T-helper 17 cell (primary cell): ENCODE measurements at regions not wholly inside any gene's neighbourhood (a gene's known extent, or its start where the extent isn't known, plus 50 kb on each side); places are given as distances from the start of the nearest gene placed in this dataset.

Source experiments
- ATAC-seq: fragments of 150-1000 bp; cut with Tn5 transposase; 2 replicates; pipeline ENCODE4 v1.10.0; 2021; ENCODE audit warnings: mild to moderate bottlenecking, moderate library complexity
- DNase-seq, 3 donors: peaks; one replicate each; pipeline versions ENCODE4 v3.0.0 to v3.0.0-alpha.2; 2020 to 2021
- H3K9me3 ChIP-seq: one replicate; pipeline ENCODE4 v1.7.0; 2013; ENCODE audit warnings: low read length, mild to moderate bottlenecking; ENCODE audit not compliant: control insufficient read depth, poor library complexity, severe bottlenecking
- H3K27ac Mint-ChIP-seq: one replicate; pipeline ENCODE4 v1.8.0; 2022; ENCODE audit warnings: mild to moderate bottlenecking, moderate library complexity, mixed read lengths
- H3K27me3 Mint-ChIP-seq: one replicate; pipeline ENCODE4 v1.8.0; 2022; ENCODE audit warnings: mixed read lengths
- H3K36me3 Mint-ChIP-seq: one replicate; pipeline ENCODE4 v1.8.0; 2022; ENCODE audit warnings: low read depth, mixed read lengths
- H3K4me1 Mint-ChIP-seq: one replicate; pipeline ENCODE4 v1.8.0; 2022; ENCODE audit warnings: mild to moderate bottlenecking, mixed read lengths
- H3K4me3 Mint-ChIP-seq: one replicate; pipeline ENCODE4 v1.8.0; 2022; ENCODE audit warnings: mild to moderate bottlenecking, moderate library complexity, mixed read lengths

DNA sequence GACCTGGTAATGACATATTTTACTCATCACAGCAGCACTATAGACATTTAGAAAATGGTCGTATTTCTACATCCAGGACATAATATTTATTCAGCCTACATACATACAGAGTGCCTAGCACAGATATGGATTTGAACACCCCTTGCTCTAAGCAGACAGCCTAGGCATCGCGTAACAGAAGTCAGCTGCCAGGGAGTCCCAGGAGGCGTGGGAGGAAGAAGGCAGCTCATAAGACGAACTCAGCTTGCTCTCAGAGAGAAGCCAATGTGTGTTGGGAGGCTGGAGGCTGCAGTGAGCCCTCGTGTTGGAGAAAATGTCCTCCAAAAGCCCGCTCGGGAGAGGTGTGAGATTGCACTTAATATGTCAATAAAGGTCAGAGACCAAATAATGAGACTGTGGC lies 131.6 kb downstream of the BCOR start:
- no peak overlapping the region for H3K27ac Mint-ChIP-seq
- DNase-seq (no peak), ATAC-seq (no peak)
- no peak overlapping the region for H3K4me3 Mint-ChIP-seq
- H3K9me3 ChIP-seq: no peaks in the 10 kb centered on the region
- no peaks in the 10 kb centered on the region for H3K4me1 Mint-ChIP-seq
- no peaks in the 10 kb centered on the region for H3K27me3 Mint-ChIP-seq
- peaks cover 2% of the 10 kb centered on the region for H3K36me3 Mint-ChIP-seq

DNA sequence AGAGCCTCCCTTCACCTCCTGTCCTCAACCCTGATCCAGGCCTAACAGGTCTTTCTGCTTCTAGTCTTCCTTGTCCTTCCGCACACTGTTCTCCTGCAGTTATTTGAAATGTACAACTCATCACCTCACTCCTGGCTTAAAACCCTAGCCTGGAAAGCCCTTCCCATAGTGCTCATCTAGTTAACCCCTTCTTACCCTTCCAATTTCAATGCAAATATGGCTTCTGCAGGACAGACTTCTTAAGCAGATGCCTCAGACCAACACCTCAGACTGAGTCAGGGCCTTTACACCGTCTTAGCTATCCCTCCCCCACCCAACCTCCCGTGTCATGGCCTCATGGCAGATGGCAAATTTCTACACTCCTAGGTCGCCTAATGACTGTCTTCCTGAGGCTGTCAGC lies 130.4 kb downstream of the BCOR start:
- H3K27ac Mint-ChIP-seq: no peak overlapping the region
- ATAC-seq: no peak
- no peak overlapping the region for H3K4me3 Mint-ChIP-seq
- H3K9me3 ChIP-seq: no peaks in the 10 kb centered on the region
- no peaks in the 10 kb centered on the region for H3K27me3 Mint-ChIP-seq
- H3K36me3 Mint-ChIP-seq: peaks cover 3% of the 10 kb centered on the region
- no peak for DNase-seq
- no peaks in the 10 kb centered on the region for H3K4me1 Mint-ChIP-seq

GRCh38 chrX:39969099-39969818 lies 128.5 kb downstream of the BCOR start:
- no peak for ATAC-seq
- H3K9me3 ChIP-seq: no peaks in the 10 kb centered on the region
- H3K27me3 Mint-ChIP-seq: no peaks in the 10 kb centered on the region
- no peaks in the 10 kb centered on the region for H3K4me1 Mint-ChIP-seq
- H3K4me3 Mint-ChIP-seq: peak overlapping the region; percentile 19
- H3K36me3 Mint-ChIP-seq: peaks cover 3% of the 10 kb centered on the region
- H3K27ac Mint-ChIP-seq: peak overlapping the region; percentile 9
- DNase-seq: no peak

DNA sequence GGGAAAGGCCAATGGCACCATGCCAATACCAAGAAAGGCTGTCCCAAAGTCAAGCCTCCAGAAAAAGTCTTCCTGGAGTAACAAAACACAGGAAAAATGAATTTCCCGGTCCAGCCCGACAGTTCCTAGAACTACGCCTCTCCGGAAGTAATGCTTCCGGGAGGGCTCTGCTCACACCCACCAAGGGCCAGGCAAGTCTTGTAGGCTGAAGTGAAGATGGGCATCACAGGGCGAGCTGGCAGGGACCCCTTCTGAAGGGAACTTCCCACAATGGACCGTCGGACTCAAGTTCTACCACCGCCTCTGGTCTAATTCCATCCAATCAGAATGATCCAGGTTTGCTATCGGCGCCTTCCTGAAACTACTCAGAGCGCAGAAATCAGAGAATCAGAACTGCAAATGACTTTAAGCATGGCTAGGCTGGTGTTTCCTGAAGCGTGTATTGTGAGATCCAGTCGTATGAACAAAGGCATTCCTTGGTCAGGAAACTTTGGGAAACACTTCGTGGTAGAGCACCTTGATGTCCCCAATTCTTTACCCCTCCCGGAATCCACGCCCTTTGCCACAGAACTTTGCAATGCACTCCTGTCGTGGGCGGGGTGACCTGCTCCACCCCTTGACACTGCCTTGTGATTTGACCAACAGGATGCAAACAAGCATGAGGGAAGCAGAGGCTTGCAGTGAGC lies 127.8 kb downstream of the BCOR start:
- peak overlapping the region; percentile 9 for H3K27ac Mint-ChIP-seq
- ATAC-seq (no peak), DNase-seq (no peak)
- no peaks in the 10 kb centered on the region for H3K4me1 Mint-ChIP-seq
- no peaks in the 10 kb centered on the region for H3K27me3 Mint-ChIP-seq
- peaks cover 3% of the 10 kb centered on the region for H3K36me3 Mint-ChIP-seq
- H3K4me3 Mint-ChIP-seq: no peak overlapping the region
- H3K9me3 ChIP-seq: no peaks in the 10 kb centered on the region

- Mint-ChIP-seq H3K36me3 (peaks cover 3% of the 10 kb centered on the region), H3K27ac (no peak overlapping the region), H3K4me1 (no peaks in the 10 kb centered on the region), H3K4me3 (no peak overlapping the region), H3K27me3 (no peaks in the 10 kb centered on the region)
- no peak for ATAC-seq
- H3K9me3 ChIP-seq: no peaks in the 10 kb centered on the region
- DNase-seq: no peak
Measured at GRCh38 chrX:39971760-39972159, 126.0 kb downstream of the BCOR start.

GRCh38 chrX:39972340-39972739 lies 125.4 kb downstream of the BCOR start:
- DNase-seq: no peak
- peaks cover 3% of the 10 kb centered on the region for H3K36me3 Mint-ChIP-seq
- H3K27me3 Mint-ChIP-seq: no peaks in the 10 kb centered on the region
- ATAC-seq: no peak
- H3K9me3 ChIP-seq: no peaks in the 10 kb centered on the region
- no peaks in the 10 kb centered on the region for H3K4me1 Mint-ChIP-seq
- H3K4me3 Mint-ChIP-seq: no peak overlapping the region
- no peak overlapping the region for H3K27ac Mint-ChIP-seq

DNA sequence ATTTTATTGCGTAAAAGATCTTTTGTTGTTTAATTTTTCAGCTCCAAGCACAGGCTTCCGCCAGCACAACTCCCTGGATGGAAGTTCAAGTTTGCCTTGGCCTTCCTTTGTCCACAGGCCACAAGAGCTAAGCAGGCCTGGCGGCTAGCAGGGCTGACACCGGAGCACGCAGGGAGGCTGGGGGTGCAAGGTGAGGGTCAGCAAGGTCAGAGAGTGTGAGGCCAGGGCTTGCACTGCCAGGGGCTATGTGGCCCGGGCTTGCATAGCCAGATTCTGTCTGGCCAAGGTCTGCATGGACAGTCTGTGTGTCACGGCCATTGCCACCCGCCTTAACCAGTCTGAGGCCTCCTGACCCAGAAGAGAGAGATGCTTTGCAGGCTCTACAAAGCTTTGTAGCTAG lies 123.9 kb downstream of the BCOR start:
- H3K36me3 Mint-ChIP-seq: peaks cover 3% of the 10 kb centered on the region
- H3K27me3 Mint-ChIP-seq: no peaks in the 10 kb centered on the region
- no peaks in the 10 kb centered on the region for H3K9me3 ChIP-seq
- DNase-seq (no peak), ATAC-seq (no peak)
- H3K4me3 Mint-ChIP-seq: no peak overlapping the region
- H3K27ac Mint-ChIP-seq: no peak overlapping the region
- H3K4me1 Mint-ChIP-seq: no peaks in the 10 kb centered on the region

GRCh38 chrX:39974270-39974669 lies 123.5 kb downstream of the BCOR start:
- H3K27ac Mint-ChIP-seq: no peak overlapping the region
- H3K4me1 Mint-ChIP-seq: no peaks in the 10 kb centered on the region
- no peak overlapping the region for H3K4me3 Mint-ChIP-seq
- DNase-seq (no peak), ATAC-seq (no peak)
- H3K36me3 Mint-ChIP-seq: peaks cover 3% of the 10 kb centered on the region
- H3K9me3 ChIP-seq: no peaks in the 10 kb centered on the region
- H3K27me3 Mint-ChIP-seq: no peaks in the 10 kb centered on the region

DNA sequence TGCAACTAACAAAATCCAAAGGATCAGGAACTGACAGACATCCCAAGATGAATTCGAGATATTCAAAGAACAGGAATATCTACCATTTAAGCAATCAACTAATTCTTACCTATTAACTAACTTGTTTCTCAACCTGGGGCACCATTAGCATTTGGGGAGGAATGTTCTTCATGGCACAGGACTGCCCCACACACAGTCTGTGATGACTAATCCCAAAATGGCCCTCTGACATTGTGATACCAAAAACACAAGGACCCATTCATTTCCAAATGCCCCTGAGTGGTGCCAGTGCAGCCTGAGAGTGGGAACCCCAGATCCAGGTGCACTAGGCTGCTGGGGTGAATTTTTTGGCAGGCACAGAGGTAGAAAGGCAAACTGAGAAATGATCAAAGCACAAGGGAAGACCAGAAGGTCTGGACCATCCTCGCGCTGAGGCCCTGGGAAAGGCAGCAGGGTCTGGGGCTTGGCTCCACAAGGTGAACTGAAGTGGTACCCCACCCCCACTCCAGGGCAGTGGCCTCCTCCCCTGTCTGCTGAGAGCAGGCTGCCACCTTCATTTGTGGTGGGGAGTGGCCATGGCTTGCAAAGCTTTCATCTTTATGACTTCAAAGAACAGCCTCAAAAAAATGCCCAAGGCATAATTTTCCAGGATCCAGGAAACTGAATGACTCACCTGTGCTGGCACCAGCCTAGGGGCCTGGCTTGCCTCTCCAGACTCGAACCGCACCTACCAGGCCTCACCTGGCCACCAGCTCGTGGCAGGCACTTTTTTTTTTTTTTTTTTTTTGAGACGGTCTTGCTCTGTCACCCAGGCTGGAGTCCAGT lies 122.4 kb downstream of the BCOR start:
- ATAC-seq (no peak), DNase-seq (no peak)
- Mint-ChIP-seq H3K4me3 (no peak overlapping the region), H3K4me1 (no peaks in the 10 kb centered on the region), H3K27ac (no peak overlapping the region), H3K36me3 (peaks cover 3% of the 10 kb centered on the region), H3K27me3 (no peaks in the 10 kb centered on the region)
- no peaks in the 10 kb centered on the region for H3K9me3 ChIP-seq

GRCh38 chrX:39981946-39982345 lies 115.8 kb downstream of the BCOR start:
- DNase-seq (no peak), ATAC-seq (no peak)
- H3K36me3 Mint-ChIP-seq: peaks cover 2% of the 10 kb centered on the region
- H3K27ac Mint-ChIP-seq: no peak overlapping the region
- H3K27me3 Mint-ChIP-seq: no peaks in the 10 kb centered on the region
- H3K9me3 ChIP-seq: no peaks in the 10 kb centered on the region
- no peak overlapping the region for H3K4me3 Mint-ChIP-seq
- no peaks in the 10 kb centered on the region for H3K4me1 Mint-ChIP-seq

GRCh38 chrX:39982948-39983347 lies 114.8 kb downstream of the BCOR start:
- H3K27ac Mint-ChIP-seq: no peak overlapping the region
- DNase-seq (no peak), ATAC-seq (no peak)
- H3K4me3 Mint-ChIP-seq: no peak overlapping the region
- H3K36me3 Mint-ChIP-seq: peaks cover 2% of the 10 kb centered on the region
- H3K9me3 ChIP-seq: no peaks in the 10 kb centered on the region
- H3K27me3 Mint-ChIP-seq: no peaks in the 10 kb centered on the region
- H3K4me1 Mint-ChIP-seq: no peaks in the 10 kb centered on the region

- H3K9me3 ChIP-seq: no peaks in the 10 kb centered on the region
- H3K4me1 Mint-ChIP-seq: no peaks in the 10 kb centered on the region
- ATAC-seq: no peak
- H3K4me3 Mint-ChIP-seq: no peak overlapping the region
- peaks cover 2% of the 10 kb centered on the region for H3K36me3 Mint-ChIP-seq
- DNase-seq: no peak
- H3K27ac Mint-ChIP-seq: no peak overlapping the region
- no peaks in the 10 kb centered on the region for H3K27me3 Mint-ChIP-seq
Measured at GRCh38 chrX:39983715-39984114, 114.0 kb downstream of the BCOR start.

DNA sequence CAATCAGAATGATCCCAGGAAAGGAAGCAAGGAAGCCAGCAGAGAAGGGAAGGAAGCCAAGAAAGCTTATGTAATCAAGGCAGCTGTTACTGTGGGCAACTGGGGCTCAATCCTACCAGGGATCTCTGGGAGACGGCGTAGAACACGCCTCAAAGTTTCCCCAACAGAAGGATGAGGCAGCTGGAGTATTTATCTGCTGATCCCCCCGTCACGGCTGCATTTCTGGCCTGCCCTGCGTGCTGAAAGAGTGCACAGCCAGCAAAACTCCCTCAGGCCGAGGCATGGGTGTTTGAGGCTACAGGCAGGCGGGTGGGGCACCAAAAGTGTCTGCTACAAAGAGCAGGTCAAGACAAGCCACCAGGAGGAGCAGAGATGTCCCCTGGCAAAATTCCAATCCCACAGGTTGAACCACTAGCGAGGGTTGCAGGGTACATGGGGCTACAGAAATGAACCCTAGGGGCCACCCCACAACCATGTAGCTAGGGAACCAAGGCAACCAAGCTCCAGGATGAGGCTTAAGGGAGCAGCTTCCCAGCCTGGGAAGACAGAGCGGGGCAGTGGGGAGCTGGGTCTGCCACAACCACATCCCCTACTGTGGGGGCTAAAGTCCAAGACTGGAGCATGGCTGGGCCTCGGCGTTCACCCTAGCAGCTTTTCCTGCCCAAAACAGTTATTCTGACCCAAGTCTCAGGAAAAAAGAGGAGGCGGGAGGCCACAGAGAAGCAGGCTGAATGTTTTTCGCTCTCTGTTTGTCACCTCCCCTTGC lies 113.4 kb downstream of the BCOR start:
- no peak for DNase-seq
- no peak for ATAC-seq
- H3K4me1 Mint-ChIP-seq: no peaks in the 10 kb centered on the region
- H3K36me3 Mint-ChIP-seq: peaks cover 2% of the 10 kb centered on the region
- H3K4me3 Mint-ChIP-seq: no peak overlapping the region
- H3K9me3 ChIP-seq: no peaks in the 10 kb centered on the region
- no peaks in the 10 kb centered on the region for H3K27me3 Mint-ChIP-seq
- no peak overlapping the region for H3K27ac Mint-ChIP-seq
